ENCODE measurements at regions not wholly inside any gene's neighbourhood (a gene's known extent, or its start where the extent isn't known, plus 50 kb on each side); places are given as distances from the start of the nearest gene placed in this dataset.

- TF ChIP-seq POLR2AphosphoS5 (IDR thresholded peaks at IDR 0.05; ENCODE audit: borderline replicate concordance, low read depth, low read length): no peak
- TF ChIP-seq EZH2 (IDR thresholded peaks at IDR 0.05): no peak
- TF ChIP-seq FOXP2 (optimal IDR thresholded peaks at IDR 0.05; ENCODE audit: control extremely low read depth, extremely low read length, insufficient read depth): no peak
These were observed 63.6 kb upstream of the EP300 start for GRCh38 chr22:41028841-41029240.

All from SK-N-MC (cell line).